T-helper 17 cell (primary cell): ENCODE measurements at regions not wholly inside any gene's neighbourhood (a gene's known extent, or its start where the extent isn't known, plus 50 kb on each side); places are given as distances from the start of the nearest gene placed in this dataset.
A peak's percentile ranks its signal among the peaks of the same experiment; 100 is the strongest.
"Not testable (repeated sequence)": the region's sequence is repeated elsewhere in the genome, so short reads cannot be mapped to it uniquely, and the experiment has no call there.

Source experiments
- ATAC-seq: fragments of 150-1000 bp; cut with Tn5 transposase; 2 replicates; pipeline ENCODE4 v1.10.0; 2021; ENCODE audit warnings: mild to moderate bottlenecking, moderate library complexity
- DNase-seq, 3 donors: peaks; one replicate each; pipeline versions ENCODE4 v3.0.0 to v3.0.0-alpha.2; 2020 to 2021
- H3K9me3 ChIP-seq: one replicate; pipeline ENCODE4 v1.7.0; 2013; ENCODE audit warnings: low read length, mild to moderate bottlenecking; ENCODE audit not compliant: control insufficient read depth, poor library complexity, severe bottlenecking
- H3K27ac Mint-ChIP-seq: one replicate; pipeline ENCODE4 v1.8.0; 2022; ENCODE audit warnings: mild to moderate bottlenecking, moderate library complexity, mixed read lengths
- H3K27me3 Mint-ChIP-seq: one replicate; pipeline ENCODE4 v1.8.0; 2022; ENCODE audit warnings: mixed read lengths
- H3K36me3 Mint-ChIP-seq: one replicate; pipeline ENCODE4 v1.8.0; 2022; ENCODE audit warnings: low read depth, mixed read lengths
- H3K4me1 Mint-ChIP-seq: one replicate; pipeline ENCODE4 v1.8.0; 2022; ENCODE audit warnings: mild to moderate bottlenecking, mixed read lengths
- H3K4me3 Mint-ChIP-seq: one replicate; pipeline ENCODE4 v1.8.0; 2022; ENCODE audit warnings: mild to moderate bottlenecking, moderate library complexity, mixed read lengths

DNA sequence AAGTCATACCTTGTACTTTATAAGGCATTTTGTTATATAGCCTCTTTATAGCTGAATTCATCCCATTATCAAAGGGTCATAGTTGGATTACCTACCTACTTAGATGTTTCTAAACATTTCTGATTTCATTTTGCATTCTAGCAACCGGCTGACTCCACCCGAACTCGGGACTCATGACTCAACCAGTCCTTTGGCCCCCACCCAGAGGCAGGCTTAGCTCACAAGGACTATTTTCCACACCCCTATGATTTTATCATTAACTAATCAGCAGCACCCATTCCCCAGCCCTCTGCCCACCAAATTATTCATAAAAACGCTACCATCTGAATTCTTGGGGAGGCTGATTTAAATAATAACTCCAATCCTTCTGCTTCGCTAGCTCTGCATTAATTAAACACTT, 79.9 kb upstream of the EGFL6 start:
- Mint-ChIP-seq H3K4me3 (no peak overlapping the region), H3K36me3 (no peaks in the 10 kb centered on the region), H3K27me3 (no peaks in the 10 kb centered on the region), H3K27ac (no peak overlapping the region), H3K4me1 (peaks cover 6% of the 10 kb centered on the region)
- DNase-seq (no peak), ATAC-seq (no peak)
- no peaks in the 10 kb centered on the region for H3K9me3 ChIP-seq

DNA sequence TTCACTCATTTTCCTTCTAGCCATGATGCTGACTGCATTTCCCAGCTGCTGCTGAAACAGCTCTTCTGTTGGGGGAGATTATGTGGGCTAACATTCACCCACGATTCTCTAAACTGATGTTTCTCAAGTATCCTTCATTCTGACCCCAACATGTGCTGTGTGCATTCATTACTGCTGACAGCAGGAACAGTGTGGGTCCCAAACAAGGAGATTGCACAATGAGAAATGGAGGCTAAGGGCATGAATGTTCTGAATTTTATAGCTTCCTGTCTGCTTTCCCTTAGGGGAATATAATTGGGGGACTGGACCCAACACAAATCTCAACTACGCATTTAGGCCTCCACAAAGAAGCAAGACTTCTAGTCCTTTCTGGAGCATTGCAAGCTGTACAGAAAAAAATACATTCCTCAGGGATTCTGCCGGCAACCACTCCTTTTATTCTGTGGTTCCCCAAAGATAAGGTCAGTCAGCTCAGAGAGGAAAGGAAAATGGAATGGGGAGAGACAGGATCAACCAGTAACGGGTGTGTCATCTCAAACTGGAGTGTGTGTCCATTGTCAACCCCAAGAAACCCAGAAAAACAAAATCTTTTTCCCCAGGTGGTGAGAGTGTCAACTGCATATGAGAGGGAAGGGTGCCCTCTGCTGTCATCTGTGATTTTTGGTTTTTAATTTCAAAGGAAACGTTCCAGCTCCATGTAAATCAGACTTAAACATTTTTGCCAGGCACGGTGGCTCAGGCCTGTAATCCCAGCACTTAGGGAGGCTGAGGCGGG, 81.5 kb upstream of the EGFL6 start:
- Mint-ChIP-seq H3K36me3 (no peaks in the 10 kb centered on the region), H3K4me3 (no peak overlapping the region), H3K27me3 (no peaks in the 10 kb centered on the region), H3K4me1 (peaks cover 6% of the 10 kb centered on the region), H3K27ac (peak overlapping the region; percentile 73)
- no peaks in the 10 kb centered on the region for H3K9me3 ChIP-seq
- peak in 1 of 3 donors; percentile 24 for DNase-seq
- peak; percentile 77 for ATAC-seq

DNA sequence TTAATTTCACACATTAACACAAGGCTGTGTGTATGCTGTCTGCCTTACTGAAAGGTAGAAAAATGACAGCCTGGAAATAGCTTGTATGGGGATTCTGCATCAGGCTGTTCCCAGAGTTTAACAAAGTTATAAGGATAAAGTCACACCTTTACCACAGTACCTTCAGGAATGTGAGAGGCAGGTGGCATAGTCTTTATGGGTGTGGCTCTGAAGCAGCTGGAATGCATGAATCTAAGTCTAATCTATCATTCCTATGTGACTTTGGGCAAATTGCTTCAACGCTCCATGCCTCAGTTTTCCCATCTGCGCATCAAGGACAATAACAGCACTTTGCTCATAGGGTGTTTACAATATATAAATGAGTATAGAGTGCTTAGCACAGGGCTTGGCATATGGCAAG, 84.2 kb upstream of the EGFL6 start:
- no peak overlapping the region for H3K4me3 Mint-ChIP-seq
- no peaks in the 10 kb centered on the region for H3K27me3 Mint-ChIP-seq
- peaks cover 6% of the 10 kb centered on the region for H3K4me1 Mint-ChIP-seq
- H3K36me3 Mint-ChIP-seq = no peaks in the 10 kb centered on the region
- H3K9me3 ChIP-seq = no peaks in the 10 kb centered on the region
- ATAC-seq (no peak), DNase-seq (no peak)
- H3K27ac Mint-ChIP-seq = no peak overlapping the region

DNA sequence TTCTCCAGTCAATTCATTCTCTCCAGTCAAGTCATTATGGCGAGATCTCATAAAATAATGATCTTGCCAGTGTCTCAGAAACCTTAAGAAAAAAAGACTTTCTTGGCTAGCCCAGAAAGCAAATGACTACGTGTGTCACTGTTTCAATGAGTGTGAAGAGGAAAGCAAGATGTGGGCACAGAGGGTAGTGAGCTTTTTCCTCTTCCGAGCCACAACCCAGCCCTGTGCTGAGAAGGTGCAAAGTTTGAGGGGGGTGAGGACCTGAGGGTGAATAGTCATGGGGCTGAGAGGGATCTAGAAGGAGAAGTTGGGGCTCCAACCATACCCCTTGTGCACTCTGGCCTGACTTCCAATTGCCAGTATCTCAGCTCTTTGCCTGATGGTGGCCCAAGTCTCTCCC, 85.6 kb upstream of the EGFL6 start:
- H3K36me3 Mint-ChIP-seq = no peaks in the 10 kb centered on the region
- H3K27ac Mint-ChIP-seq = no peak overlapping the region
- H3K27me3 Mint-ChIP-seq = no peaks in the 10 kb centered on the region
- ATAC-seq (no peak), DNase-seq (no peak)
- no peaks in the 10 kb centered on the region for H3K9me3 ChIP-seq
- H3K4me3 Mint-ChIP-seq = no peak overlapping the region
- H3K4me1 Mint-ChIP-seq = peaks cover 6% of the 10 kb centered on the region

DNA sequence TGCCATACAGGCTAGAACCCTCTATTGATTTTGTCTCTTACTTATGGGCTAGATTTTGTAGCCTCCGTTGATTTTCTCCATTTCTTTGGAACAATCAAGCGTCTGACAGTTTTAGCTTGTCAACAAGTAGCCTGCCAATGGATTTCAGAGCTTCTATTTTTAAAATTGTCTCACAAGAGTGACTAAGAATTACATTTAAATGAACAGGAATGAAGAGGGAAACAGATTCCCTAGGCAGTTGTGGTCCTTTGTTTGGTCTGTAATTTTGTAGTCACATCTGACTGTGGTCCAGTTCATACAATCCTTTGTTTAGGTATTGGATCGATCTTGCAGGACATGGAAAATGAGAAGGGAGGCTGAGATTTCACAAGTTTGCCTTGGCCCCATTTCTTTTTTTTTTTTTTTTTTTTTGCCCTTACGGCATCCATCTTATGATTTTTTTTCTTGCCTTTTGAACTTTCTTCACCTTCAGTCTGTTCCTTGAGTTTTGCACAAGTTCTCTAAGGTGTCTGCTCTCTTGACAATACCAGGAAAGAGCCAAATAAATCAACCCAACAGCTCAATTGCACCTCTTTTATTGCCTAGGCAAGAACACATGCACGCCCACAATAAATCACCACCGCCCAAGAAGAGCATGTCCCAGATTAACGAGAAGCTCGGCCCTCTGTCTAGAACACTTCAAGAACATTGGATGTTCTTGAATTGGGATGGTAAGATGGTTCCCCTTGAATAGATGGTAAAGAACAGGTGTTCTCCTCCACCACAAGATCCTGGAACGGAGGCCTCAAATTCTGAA, 86.5 kb upstream of the EGFL6 start:
- Mint-ChIP-seq H3K4me3 (no peak overlapping the region), H3K27me3 (no peaks in the 10 kb centered on the region), H3K4me1 (peaks cover 2% of the 10 kb centered on the region), H3K27ac (no peak overlapping the region), H3K36me3 (no peaks in the 10 kb centered on the region)
- DNase-seq (no peak), ATAC-seq (no peak)
- H3K9me3 ChIP-seq = no peaks in the 10 kb centered on the region

DNA sequence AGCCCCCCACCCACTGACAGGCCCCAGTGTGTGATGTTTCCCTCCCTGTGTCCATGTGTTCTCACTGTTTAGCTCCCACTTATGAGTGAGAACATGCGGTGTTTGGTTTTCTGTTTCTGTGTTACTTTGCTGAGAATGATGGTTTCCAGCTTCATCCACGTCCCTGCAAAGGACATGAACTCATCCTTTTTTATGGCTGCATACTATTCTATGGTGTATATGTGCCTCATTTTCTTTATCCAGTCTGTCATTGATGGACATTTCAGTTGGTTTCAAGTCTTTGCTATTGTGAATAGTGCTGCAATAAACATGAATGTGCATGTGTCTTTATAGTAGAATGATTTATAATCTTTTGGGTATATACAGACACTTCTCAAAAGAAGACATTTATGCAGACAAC, 88.6 kb upstream of the EGFL6 start:
- not testable (repeated sequence) for ATAC-seq, H3K4me1 Mint-ChIP-seq, H3K4me3 Mint-ChIP-seq, H3K27ac Mint-ChIP-seq, H3K27me3 Mint-ChIP-seq, H3K9me3 ChIP-seq, H3K36me3 Mint-ChIP-seq, DNase-seq

DNA sequence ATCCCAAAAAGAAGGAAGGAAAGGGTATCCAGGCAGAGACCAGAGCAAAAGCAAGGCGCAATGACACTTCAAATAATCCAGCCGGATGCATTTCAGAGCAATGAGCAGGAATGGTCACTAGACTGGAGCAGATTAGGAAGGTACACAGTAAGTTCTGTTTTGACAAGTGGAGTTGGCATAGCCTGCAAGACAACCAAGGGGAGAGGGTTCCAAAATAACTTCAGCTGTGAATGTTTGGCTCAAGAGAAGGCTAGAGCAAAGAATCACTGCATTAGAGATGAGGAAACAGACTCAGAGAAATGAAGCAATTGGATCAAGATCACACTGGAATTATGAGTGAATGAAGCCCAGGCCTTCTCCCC, 90.0 kb upstream of the EGFL6 start:
- no peak for ATAC-seq
- DNase-seq = no peak
- H3K36me3 Mint-ChIP-seq = no peaks in the 10 kb centered on the region

DNA sequence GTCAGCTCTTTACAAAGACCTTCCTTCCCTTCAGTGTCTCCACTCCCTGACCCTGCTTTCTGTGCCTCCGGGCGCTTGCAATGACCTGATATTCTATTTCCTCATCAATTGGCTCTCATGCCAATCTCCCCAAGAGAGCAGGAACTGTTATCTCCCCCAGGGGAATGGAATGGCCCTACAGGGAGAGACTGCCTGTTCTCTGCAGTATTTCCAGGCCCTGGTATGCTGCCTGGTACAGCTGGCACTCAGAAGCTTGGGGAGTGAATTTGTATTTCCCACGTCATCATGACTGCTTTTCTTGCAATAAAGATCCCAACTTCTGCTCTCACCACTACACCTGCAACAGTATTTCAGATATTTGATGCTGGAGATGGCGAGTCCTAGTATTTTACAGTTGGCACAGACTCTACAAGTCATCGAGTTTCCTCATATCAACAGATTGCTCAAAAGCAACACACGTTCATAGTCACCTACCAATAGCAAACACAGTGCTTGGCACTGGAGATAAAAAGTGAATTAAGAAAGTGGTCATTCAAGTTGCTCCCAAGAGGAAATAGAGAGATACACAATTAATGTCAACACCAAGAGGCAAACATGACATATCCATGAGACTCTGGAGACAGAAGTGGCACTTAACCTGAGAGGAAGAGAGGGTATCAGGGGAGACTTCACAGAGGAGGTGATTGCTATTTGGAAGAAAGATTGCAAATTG, 90.5 kb upstream of the EGFL6 start:
- Mint-ChIP-seq H3K4me1 (no peaks in the 10 kb centered on the region), H3K4me3 (no peak overlapping the region), H3K27me3 (no peaks in the 10 kb centered on the region), H3K27ac (no peak overlapping the region), H3K36me3 (no peaks in the 10 kb centered on the region)
- ATAC-seq (no peak), DNase-seq (no peak)
- no peaks in the 10 kb centered on the region for H3K9me3 ChIP-seq

More for the DNA sequence above, 90.0 kb upstream of the EGFL6 start:
- H3K4me3 Mint-ChIP-seq = no peak overlapping the region
- H3K4me1 Mint-ChIP-seq = no peaks in the 10 kb centered on the region
- H3K27ac Mint-ChIP-seq = no peak overlapping the region
- H3K27me3 Mint-ChIP-seq = no peaks in the 10 kb centered on the region
- H3K9me3 ChIP-seq = no peaks in the 10 kb centered on the region

DNA sequence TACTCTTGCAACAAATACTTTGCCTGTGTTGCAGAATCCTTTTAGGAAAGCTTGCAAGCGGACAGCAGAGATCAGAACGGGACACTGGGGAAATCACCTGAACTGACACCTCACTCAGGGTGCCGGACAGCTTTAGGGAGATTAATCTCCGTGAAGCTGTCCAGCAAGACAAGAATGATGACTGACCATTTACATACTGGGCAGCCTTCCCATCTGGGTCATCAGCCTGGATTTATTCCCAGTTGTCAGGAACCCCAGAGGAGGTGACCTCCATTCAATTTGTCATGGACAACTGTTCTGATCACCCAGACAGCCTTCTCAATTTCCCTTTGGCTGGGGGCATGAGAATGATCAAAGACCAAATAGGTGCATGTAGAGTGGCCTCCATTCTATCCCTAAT, 93.0 kb upstream of the EGFL6 start:
- no peak for ATAC-seq
- Mint-ChIP-seq H3K27ac (no peak overlapping the region), H3K4me1 (peaks cover 3% of the 10 kb centered on the region), H3K27me3 (no peaks in the 10 kb centered on the region), H3K36me3 (no peaks in the 10 kb centered on the region), H3K4me3 (no peak overlapping the region)
- DNase-seq = no peak
- H3K9me3 ChIP-seq = no peaks in the 10 kb centered on the region

DNA sequence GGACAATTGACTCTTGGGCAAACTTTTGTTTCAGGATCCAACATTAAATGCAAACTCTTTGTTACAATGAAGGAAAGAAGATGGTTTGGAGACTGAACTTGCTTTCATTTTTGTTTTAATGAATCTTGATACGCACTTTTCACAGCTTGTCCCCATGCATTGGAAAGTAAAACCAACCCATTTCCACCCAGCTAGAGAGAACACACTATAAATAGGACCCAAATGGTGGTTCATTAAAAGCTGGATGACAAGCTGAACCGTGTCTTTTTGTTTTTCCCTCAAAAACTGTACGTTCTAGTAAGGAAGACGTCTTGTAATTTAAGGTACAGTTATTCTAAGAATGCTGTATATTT, 95.3 kb upstream of the EGFL6 start:
- Mint-ChIP-seq H3K4me1 (peaks cover 5% of the 10 kb centered on the region), H3K27ac (peak overlapping the region; percentile 29), H3K36me3 (no peaks in the 10 kb centered on the region), H3K4me3 (peak overlapping the region; percentile 72), H3K27me3 (no peaks in the 10 kb centered on the region)
- no peaks in the 10 kb centered on the region for H3K9me3 ChIP-seq
- ATAC-seq (no peak), DNase-seq (no peak)

DNA sequence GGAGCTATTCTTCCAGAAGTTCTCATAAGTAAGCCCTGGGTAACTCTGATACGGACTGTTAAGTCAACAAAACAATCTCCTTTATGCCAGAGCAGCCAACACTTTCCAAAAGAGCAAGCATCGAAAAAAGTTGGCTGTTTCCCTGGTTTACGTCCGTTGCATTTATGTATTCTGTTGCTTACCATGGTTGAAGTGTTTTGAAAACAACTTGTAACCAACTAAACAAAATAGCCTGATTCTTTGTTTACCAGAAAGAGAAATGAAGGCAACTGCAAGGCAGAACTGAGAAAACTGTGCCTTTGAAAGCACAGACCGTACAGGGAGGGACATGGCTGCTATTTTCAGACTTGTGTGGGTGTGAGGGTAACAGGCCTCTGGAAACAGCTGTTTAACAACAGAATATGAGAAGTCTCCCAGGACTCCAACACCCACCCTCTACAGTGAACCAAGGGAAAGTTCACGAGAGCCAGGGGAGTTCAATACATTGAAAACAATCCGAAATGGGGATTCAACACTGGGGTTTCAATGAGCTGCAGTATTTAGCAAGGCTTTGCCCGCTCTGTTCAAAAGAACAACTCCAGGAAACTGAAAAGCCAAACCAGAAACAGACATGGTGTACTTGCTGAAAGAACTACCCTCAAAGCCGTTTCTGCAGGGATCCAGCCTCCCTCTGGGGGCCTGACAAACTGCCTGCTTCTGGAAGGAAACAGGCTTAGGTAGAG, 95.8 kb upstream of the EGFL6 start:
- ATAC-seq = peak; percentile 18
- no peaks in the 10 kb centered on the region for H3K36me3 Mint-ChIP-seq
- H3K9me3 ChIP-seq = no peaks in the 10 kb centered on the region
- H3K27me3 Mint-ChIP-seq = no peaks in the 10 kb centered on the region
- peaks cover 5% of the 10 kb centered on the region for H3K4me1 Mint-ChIP-seq
- H3K27ac Mint-ChIP-seq = peak overlapping the region; percentile 29
- no peak for DNase-seq
- peak overlapping the region; percentile 72 for H3K4me3 Mint-ChIP-seq

DNA sequence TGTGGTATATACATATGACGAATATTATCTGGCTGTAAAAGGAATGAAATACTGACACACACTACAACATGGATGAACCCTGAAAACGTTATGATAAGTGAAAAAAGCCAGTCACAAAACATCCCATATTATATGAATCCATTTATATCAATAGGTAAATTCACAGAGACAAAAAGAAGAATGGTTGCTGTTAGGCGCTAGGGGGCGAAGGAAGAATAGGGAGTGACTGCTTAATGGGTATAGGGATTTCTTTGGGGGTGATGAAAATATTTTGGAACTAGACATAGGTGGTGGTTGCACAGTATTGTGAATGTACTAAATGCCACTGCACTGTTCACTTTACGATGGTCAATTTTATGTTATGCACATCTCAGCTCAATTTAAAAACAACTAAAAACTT, 96.4 kb upstream of the EGFL6 start:
- Mint-ChIP-seq H3K27ac (no peak overlapping the region), H3K4me1 (peaks cover 5% of the 10 kb centered on the region), H3K36me3 (no peaks in the 10 kb centered on the region), H3K4me3 (peak overlapping the region; percentile 26), H3K27me3 (no peaks in the 10 kb centered on the region)
- DNase-seq = no peak
- H3K9me3 ChIP-seq = no peaks in the 10 kb centered on the region
- no peak for ATAC-seq

DNA sequence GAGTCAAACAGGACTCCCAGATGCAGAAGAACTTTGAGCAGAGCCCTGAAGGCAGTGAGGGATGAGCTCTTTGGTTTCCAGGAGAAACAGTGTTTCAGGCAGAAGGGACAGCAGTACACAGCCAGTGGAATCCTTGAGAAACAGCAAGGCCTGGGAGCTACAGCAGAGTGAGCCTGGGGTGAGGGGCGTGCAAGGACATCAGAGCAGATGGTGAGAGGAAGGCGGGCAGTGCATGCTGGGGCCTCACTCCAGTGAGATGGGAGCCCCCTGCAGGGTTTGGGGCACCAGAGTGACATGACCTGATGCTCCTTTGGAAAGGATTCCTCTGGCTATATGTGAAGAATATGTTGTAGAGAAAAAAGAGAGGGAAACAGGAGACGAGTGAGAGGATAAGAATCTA, 98.1 kb upstream of the EGFL6 start:
- H3K36me3 Mint-ChIP-seq = no peaks in the 10 kb centered on the region
- no peaks in the 10 kb centered on the region for H3K9me3 ChIP-seq
- peaks cover 5% of the 10 kb centered on the region for H3K4me1 Mint-ChIP-seq
- H3K4me3 Mint-ChIP-seq = no peak overlapping the region
- DNase-seq (no peak), ATAC-seq (no peak)
- H3K27ac Mint-ChIP-seq = peak overlapping the region; percentile 78
- H3K27me3 Mint-ChIP-seq = no peaks in the 10 kb centered on the region
